Lung microvascular endothelial cell (primary cell): ENCODE measurements at regions not wholly inside any gene's neighbourhood (a gene's known extent, or its start where the extent isn't known, plus 50 kb on each side); places are given as distances from the start of the nearest gene placed in this dataset.
"Not testable (repeated sequence)": the region's sequence is repeated elsewhere in the genome, so short reads cannot be mapped to it uniquely, and the experiment has no call there.

Source experiments
- DNase-seq, 2 donors: peaks; one replicate each; pipeline versions ENCODE4 v3.0.0 to v3.0.0-alpha.2; 2010; ENCODE audit warnings: low read depth in 2 of 2

GRCh38 chr11:42299780-42300179, 840.3 kb upstream of the LRRC4C start:
- DNase-seq: no peak

GRCh38 chr11:42301777-42302176, 842.3 kb upstream of the LRRC4C start:
- no peak for DNase-seq

GRCh38 chr11:42311514-42311913, 852.1 kb upstream of the LRRC4C start:
- no peak for DNase-seq

- DNase-seq: no peak
Measured at GRCh38 chr11:42311944-42312343, 852.5 kb upstream of the LRRC4C start.

- no peak for DNase-seq
Measured at GRCh38 chr11:42315267-42315666, 855.8 kb upstream of the LRRC4C start.

DNA sequence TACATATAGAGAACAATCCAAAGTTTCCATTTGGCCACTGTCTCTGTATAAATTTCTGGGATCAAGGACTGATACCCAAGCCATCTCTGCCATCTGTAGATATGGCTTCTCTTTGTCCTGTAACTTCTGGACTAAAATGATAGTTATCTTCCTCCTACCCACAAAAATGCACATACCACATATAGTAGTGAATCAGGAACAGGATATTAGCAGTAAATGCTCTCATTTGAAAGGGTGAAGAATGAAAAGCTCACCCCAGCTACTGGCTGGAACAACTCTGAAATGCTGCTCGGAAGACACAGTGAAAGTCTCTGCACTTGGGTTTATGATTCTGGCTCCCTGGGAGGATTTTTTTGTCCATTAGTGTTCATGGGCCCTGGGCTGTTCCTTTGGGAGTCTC, 856.4 kb upstream of the LRRC4C start:
- DNase-seq: no peak

- no peak for DNase-seq
Measured at GRCh38 chr11:42319921-42320320, 860.5 kb upstream of the LRRC4C start.

GRCh38 chr11:42329929-42330565, 870.6 kb upstream of the LRRC4C start:
- DNase-seq: no peak

DNA sequence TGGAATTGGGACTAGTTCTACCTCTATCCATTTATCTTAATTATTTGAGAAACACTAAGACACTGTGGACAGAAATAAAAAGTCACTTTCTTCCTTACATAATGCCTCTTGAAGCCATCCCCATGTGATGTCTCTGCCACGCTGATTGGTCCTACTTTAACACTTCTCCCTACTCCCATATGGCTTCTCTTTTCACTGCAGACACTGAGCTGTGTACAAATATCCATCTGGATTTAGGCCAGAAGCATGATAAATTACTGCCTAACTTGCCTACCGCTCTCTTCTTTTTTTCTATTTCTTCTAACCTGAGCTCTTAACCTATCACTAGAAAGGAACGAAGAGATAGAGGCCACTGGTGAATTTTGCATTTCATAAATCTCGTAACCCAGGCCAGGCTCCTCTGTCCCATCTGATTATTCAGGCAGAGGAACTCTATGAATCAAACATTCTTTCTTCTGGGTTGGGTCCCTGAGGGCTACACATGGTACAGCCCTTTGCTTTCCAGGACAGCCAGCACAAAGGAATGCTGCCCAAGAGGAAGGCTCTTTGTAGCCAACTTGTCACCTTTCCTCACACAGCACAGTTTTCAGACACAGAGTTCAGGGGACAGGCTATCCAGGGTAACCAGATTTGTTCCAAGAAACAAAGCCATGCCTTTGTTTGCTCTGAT, 878.5 kb upstream of the LRRC4C start:
- no peak for DNase-seq

GRCh38 chr11:42344204-42344792, 884.8 kb upstream of the LRRC4C start:
- no peak for DNase-seq

GRCh38 chr11:42345933-42346332, 886.5 kb upstream of the LRRC4C start:
- no peak for DNase-seq

GRCh38 chr11:42363701-42364100, 904.2 kb upstream of the LRRC4C start:
- DNase-seq: no peak

- DNase-seq: no peak
Measured at GRCh38 chr11:42390116-42390515, 921.7 kb upstream of the API5 start.

DNA sequence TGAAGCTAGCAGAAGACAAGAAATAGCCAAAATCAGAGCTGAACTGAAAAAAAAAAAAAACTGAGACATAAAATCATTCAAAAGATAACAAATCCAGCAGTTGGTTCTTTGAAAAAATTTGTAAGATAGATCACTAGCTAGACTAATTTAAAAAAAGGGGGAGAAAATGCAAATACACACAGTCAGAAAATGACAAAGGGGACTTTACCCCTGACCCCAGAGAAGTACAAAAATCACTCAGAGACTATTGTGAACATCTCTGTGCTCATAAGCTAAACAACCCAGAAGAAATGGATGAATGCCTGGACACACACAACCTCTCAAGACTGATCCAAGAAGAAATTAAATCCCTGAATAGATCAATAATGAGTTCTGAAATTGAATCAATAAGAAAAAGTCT, 914.3 kb upstream of the API5 start:
- DNase-seq: no peak

DNA sequence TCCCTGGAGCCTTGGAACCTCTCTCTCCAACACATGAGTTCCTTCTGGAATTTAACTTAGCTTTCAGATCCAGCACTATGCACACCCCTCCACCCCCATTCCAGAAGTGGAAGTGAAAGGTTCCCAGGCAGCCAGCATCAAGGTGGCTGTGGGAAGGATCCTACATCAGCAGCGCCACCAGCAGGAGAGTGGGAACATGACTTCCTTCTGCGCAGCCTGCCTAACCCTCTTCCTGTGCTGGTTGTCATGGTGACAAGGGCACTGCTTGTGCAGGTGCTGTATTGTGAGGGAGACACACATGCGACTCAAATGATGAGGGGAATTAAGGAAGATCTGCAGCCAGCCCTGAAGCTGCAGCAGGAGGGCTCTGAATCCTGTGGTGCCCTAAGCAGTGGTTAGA, 904.5 kb upstream of the API5 start:
- DNase-seq: no peak

DNA sequence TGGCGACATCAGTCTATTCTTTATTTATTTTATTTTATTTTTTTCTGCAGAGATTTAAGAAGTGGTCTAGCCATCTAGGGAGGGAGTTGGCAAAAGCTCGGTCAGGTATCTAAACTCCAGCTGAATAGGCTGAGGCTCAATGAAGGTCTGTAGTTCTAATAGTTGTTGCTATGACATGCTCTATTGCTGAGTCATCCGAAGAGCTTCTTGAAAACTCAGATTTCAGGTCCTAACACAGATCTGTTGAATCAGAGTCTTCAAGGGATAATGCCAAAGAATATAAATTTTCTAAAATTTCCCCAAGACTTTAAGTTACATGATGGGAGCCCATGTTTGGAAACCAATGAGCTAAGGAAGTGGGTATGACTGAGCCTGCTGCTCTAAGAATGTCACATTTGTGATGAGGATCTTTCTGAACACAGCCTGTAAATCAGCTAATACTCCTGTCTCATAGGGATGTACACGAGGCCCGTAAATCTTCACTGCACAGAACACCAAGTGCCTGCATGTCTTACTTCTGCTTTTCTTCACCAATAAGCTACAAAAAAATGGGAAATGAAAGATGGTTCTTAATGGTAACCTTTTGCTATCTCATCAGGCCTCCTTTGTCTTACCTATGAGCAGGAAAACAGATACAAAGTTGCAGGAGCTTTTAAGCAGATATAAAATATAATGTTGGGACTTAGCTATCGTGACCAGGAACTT, 901.4 kb upstream of the API5 start:
- no peak for DNase-seq

DNA sequence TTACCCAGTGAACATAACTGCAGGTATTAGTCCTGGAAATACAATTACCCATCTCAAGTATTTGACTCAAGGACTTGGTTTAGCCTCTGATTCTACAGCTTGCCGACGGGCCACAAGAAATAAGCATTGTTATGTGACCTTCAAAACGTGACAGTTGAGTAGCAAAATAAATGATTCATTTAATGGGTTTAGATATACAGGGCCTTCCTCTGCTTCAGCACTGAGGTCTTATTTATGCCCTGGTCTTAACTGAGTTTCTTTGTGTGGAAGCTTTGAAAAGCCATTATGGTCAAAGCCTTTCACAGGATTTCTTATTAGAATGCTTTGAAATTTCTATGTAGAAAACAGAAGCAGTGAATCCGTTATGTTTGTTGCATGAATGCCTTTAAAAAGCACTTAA, 899.2 kb upstream of the API5 start:
- no peak for DNase-seq

DNA sequence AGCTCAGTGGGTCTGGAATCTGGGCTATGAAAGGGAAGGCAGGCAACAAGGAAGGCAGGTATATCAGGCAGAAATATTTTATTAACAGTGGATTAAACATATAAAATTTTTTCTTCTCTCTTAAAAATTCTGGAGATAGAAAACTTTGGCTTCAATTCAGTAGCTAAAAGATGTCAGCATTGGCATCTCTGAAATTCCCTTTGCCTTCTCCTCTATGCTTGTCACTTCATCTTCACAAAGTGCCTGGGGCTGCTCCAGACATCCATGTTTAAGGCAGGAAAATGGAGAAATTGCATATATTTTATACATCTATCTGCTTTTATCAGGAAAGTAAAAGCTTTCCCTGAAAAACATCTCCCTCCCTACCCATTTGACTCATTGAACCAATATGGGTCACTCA, 894.1 kb upstream of the API5 start:
- no peak for DNase-seq

GRCh38 chr11:42422090-42422489, 889.7 kb upstream of the API5 start:
- DNase-seq: no peak

DNA sequence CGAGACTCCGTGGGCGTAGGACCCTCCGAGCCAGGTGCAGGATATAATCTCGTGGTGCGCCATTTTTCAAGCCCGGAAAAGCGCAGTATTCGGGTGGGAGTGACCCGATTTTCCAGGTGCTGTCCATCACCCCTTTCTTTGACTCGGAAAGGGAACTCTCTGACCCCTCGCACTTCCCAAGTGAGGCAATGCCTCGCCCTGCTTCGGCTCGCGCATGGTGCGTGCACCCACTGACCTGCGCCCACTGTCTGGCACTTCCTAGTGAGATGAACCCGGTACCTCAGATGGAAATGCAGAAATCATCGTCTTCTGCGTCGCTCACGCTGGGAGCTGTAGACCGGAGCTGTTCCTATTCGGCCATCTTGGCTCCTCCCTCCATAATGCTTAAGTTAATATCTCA, 876.9 kb upstream of the API5 start:
- not testable (repeated sequence) for DNase-seq

DNA sequence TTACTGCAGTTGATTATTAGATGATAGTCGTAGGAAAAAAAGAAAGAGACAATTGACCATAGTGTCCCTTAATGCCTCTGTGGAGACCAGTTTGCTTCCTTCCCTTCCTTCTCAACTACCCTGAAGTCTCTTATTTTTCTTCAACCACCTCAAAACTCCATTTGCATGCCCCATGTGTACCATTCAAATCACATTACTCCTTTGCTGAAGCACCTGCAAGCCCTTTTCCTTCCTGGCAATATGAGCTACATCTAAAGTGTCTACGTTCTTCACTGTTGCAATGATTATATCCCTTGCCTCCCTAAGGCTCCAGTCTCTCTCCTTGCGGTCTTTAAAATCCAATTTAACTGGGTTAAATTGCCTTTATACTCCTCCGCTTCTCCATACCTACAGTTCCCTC, 867.4 kb upstream of the API5 start:
- no peak for DNase-seq

DNA sequence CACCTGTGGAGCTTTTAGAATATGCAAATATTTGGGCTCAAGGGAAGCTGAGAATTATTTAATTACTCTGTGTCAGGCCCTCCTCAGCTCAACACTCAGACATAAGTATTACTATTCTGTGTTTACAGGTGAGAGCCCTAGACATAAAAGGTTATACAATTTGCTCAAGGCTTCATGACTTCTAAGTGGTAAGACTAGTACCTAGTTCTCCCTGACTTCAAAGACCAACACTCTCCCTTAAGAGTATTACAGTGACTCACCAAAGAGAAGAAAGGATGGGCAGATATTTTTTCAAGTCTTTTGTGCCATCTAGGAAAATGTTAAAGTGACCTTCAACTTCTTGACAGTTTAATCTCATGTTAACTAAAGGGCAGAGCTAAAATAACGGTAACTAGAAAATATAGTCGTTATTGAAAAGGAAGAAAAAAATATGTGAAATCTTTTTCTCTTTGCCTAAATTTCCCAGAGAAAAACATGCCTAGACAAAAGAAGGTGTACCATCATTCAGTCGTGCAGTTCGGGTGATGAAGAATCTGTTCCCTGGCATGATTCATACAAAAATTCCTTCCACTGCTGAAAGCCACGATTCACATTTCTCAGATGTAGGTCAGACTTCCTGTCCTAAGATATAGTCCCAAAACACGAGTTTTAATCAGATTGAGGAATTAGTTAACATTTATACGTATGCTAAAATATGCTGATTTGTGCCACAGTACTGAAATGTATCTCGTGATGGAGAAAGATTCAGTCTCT, 849.1 kb upstream of the API5 start:
- DNase-seq: no peak
